BLaER1 treated with 17β-estradiol and CSF1 and Interleukin-3, amounts not matched to agents 10 nM and 100 nM (cell line): ENCODE measurements at regions not wholly inside any gene's neighbourhood (a gene's known extent, or its start where the extent isn't known, plus 50 kb on each side); places are given as distances from the start of the nearest gene placed in this dataset.
"Not testable (repeated sequence)": the region's sequence is repeated elsewhere in the genome, so short reads cannot be mapped to it uniquely, and the experiment has no call there.

Experiments used
- H3K27ac ChIP-seq, 11 experiments: shearing (Covaris generic); formaldehyde crosslinking; 2 replicates each; pipeline ENCODE4 v1.8.1; 2022
- H3K27me3 ChIP-seq, 11 experiments: shearing (Covaris generic); formaldehyde crosslinking; 2 replicates each; pipeline ENCODE4 v1.8.1; 2022
- H3K36me3 ChIP-seq, 11 experiments: shearing (Covaris generic); formaldehyde crosslinking; 2 replicates each; pipeline ENCODE4 v1.8.1; 2022
- H3K4me1 ChIP-seq, 10 experiments: shearing (Covaris generic); formaldehyde crosslinking; 2 replicates each; pipeline ENCODE4 v1.8.1; 2022
- H3K4me2 ChIP-seq, 11 experiments: shearing (Covaris generic); formaldehyde crosslinking; 2 replicates each; pipeline ENCODE4 v1.8.1; 2022
- H3K4me3 ChIP-seq, 10 experiments: shearing (Covaris generic); formaldehyde crosslinking; 2 replicates each; pipeline ENCODE4 v1.8.1; 2022
- H3K9ac ChIP-seq, 11 experiments: shearing (Covaris generic); formaldehyde crosslinking; 2 replicates each; pipeline ENCODE4 v1.8.1; 2022
- H3K9me3 ChIP-seq, 11 experiments: shearing (Covaris generic); formaldehyde crosslinking; replicated peaks in 1 of 11; 2 replicates each; pipeline ENCODE4 v1.8.1; 2022
- H4K20me1 ChIP-seq, 11 experiments: shearing (Covaris generic); formaldehyde crosslinking; 2 replicates each; pipeline ENCODE4 v1.8.1; 2022
- Cebpa-rat ChIP-seq, 11 experiments: shearing (Covaris generic); IDR thresholded peaks; 2 replicates each; pipeline ENCODE4 v1.8.1; 2022

GRCh38 chr21:18547347-18547746, 143.8 kb upstream of the TMPRSS15 start:
- Histone ChIP-seq H3K9me3 (no peaks in the 10 kb centered on the region), H3K27ac (no peak overlapping the region), H3K36me3 (no peaks in the 10 kb centered on the region), H3K4me2 (no peak overlapping the region), H3K4me3 (no peak overlapping the region), H3K9ac (no peak overlapping the region), H3K27me3 (no peaks in the 10 kb centered on the region), H4K20me1 (no peaks in the 10 kb centered on the region), H3K4me1 (no peaks in the 10 kb centered on the region)
- TF ChIP-seq Cebpa-rat (IDR thresholded peaks at IDR 0.05), result no peak

GRCh38 chr21:18548249-18548648, 144.7 kb upstream of the TMPRSS15 start:
- no peak overlapping the region for H3K27ac ChIP-seq
- no peaks in the 10 kb centered on the region for H3K36me3 ChIP-seq
- H3K9me3 ChIP-seq, result no peaks in the 10 kb centered on the region
- no peak overlapping the region for H3K4me3 ChIP-seq
- H3K9ac ChIP-seq, result no peak overlapping the region
- no peak overlapping the region for H3K4me2 ChIP-seq
- H4K20me1 ChIP-seq, result no peaks in the 10 kb centered on the region
- H3K4me1 ChIP-seq, result no peaks in the 10 kb centered on the region
- TF ChIP-seq Cebpa-rat (IDR thresholded peaks at IDR 0.05), result no peak
- H3K27me3 ChIP-seq, result no peaks in the 10 kb centered on the region

GRCh38 chr21:18549214-18549905, 145.8 kb upstream of the TMPRSS15 start:
- Histone ChIP-seq H3K27me3 (no peaks in the 10 kb centered on the region), H3K4me3 (no peak overlapping the region), H3K4me1 (no peaks in the 10 kb centered on the region), H3K27ac (no peak overlapping the region), H3K9me3 (no peaks in the 10 kb centered on the region), H3K9ac (no peak overlapping the region), H3K36me3 (no peaks in the 10 kb centered on the region), H4K20me1 (no peaks in the 10 kb centered on the region), H3K4me2 (no peak overlapping the region)
- no peak for TF ChIP-seq Cebpa-rat (IDR thresholded peaks at IDR 0.05)

GRCh38 chr21:18550361-18550760, 146.8 kb upstream of the TMPRSS15 start:
- no peaks in the 10 kb centered on the region for H4K20me1 ChIP-seq
- no peak overlapping the region for H3K9ac ChIP-seq
- H3K27ac ChIP-seq, result no peak overlapping the region
- TF ChIP-seq Cebpa-rat (IDR thresholded peaks at IDR 0.05), result no peak
- H3K27me3 ChIP-seq, result no peaks in the 10 kb centered on the region
- H3K9me3 ChIP-seq, result no peaks in the 10 kb centered on the region
- no peak overlapping the region for H3K4me3 ChIP-seq
- H3K36me3 ChIP-seq, result no peaks in the 10 kb centered on the region
- H3K4me2 ChIP-seq, result no peak overlapping the region
- no peaks in the 10 kb centered on the region for H3K4me1 ChIP-seq

- H3K4me1 ChIP-seq, result no peaks in the 10 kb centered on the region
- H3K27me3 ChIP-seq, result no peaks in the 10 kb centered on the region
- H3K36me3 ChIP-seq, result no peaks in the 10 kb centered on the region
- no peak overlapping the region for H3K9ac ChIP-seq
- H3K9me3 ChIP-seq, result no peaks in the 10 kb centered on the region
- H3K4me3 ChIP-seq, result no peak overlapping the region
- no peak for TF ChIP-seq Cebpa-rat (IDR thresholded peaks at IDR 0.05)
- no peak overlapping the region for H3K27ac ChIP-seq
- no peak overlapping the region for H3K4me2 ChIP-seq
- H4K20me1 ChIP-seq, result no peaks in the 10 kb centered on the region
These were observed 150.2 kb upstream of the TMPRSS15 start for GRCh38 chr21:18553786-18554185.

- H3K4me2 ChIP-seq, H3K36me3 ChIP-seq, H3K9me3 ChIP-seq, H3K4me3 ChIP-seq, H3K27me3 ChIP-seq, H3K4me1 ChIP-seq, H3K27ac ChIP-seq, H4K20me1 ChIP-seq, H3K9ac ChIP-seq: not testable (repeated sequence)
These were observed 164.2 kb upstream of the TMPRSS15 start for GRCh38 chr21:18567770-18568169.

GRCh38 chr21:18588001-18588662, 184.5 kb upstream of the TMPRSS15 start:
- Histone ChIP-seq H3K9me3 (no peaks in the 10 kb centered on the region), H3K9ac (no peak overlapping the region), H3K4me3 (no peak overlapping the region), H3K4me1 (no peaks in the 10 kb centered on the region), H3K27ac (no peak overlapping the region), H4K20me1 (no peaks in the 10 kb centered on the region), H3K27me3 (no peaks in the 10 kb centered on the region), H3K4me2 (no peak overlapping the region), H3K36me3 (no peaks in the 10 kb centered on the region)
- TF ChIP-seq Cebpa-rat (IDR thresholded peaks at IDR 0.05), result no peak

- TF ChIP-seq Cebpa-rat (IDR thresholded peaks at IDR 0.05), result no peak
- H3K9ac ChIP-seq, result no peak overlapping the region
- no peak overlapping the region for H3K4me3 ChIP-seq
- H4K20me1 ChIP-seq, result no peaks in the 10 kb centered on the region
- peaks cover 0 to 13% (median 0%) of the 10 kb centered on the region in 10 experiments; a peak in 5 of 20 replicates for H3K4me1 ChIP-seq
- H3K36me3 ChIP-seq, result no peaks in the 10 kb centered on the region
- no peaks in the 10 kb centered on the region for H3K9me3 ChIP-seq
- H3K27ac ChIP-seq, result no peak overlapping the region
- no peaks in the 10 kb centered on the region for H3K27me3 ChIP-seq
- no peak overlapping the region for H3K4me2 ChIP-seq
These were observed 197.6 kb upstream of the TMPRSS15 start for GRCh38 chr21:18601146-18601545.

- H3K9ac ChIP-seq, result no peak overlapping the region
- H3K4me3 ChIP-seq, result no peak overlapping the region
- no peaks in the 10 kb centered on the region for H4K20me1 ChIP-seq
- H3K27me3 ChIP-seq, result no peaks in the 10 kb centered on the region
- H3K4me1 ChIP-seq, result peaks cover 0 to 13% (median 0%) of the 10 kb centered on the region in 10 experiments; a peak in 5 of 20 replicates
- H3K36me3 ChIP-seq, result no peaks in the 10 kb centered on the region
- peak overlapping the region in 3 of 11 experiments; percentile 7 to 38 (median 35); a peak in 3 of 22 replicates for H3K4me2 ChIP-seq
- H3K9me3 ChIP-seq, result no peaks in the 10 kb centered on the region
- no peak for TF ChIP-seq Cebpa-rat (IDR thresholded peaks at IDR 0.05)
- H3K27ac ChIP-seq, result no peak overlapping the region
These were observed 199.1 kb upstream of the TMPRSS15 start for GRCh38 chr21:18602711-18603110.

GRCh38 chr21:18603261-18603660, 199.7 kb upstream of the TMPRSS15 start:
- Histone ChIP-seq H3K9ac (no peak overlapping the region), H3K27ac (no peak overlapping the region), H3K4me2 (peak overlapping the region in 3 of 11 experiments; percentile 7 to 38 (median 35); a peak in 2 of 22 replicates), H3K4me3 (no peak overlapping the region), H3K27me3 (no peaks in the 10 kb centered on the region), H3K36me3 (no peaks in the 10 kb centered on the region), H3K9me3 (no peaks in the 10 kb centered on the region), H4K20me1 (no peaks in the 10 kb centered on the region), H3K4me1 (peaks cover 0 to 13% (median 0%) of the 10 kb centered on the region in 10 experiments; a peak in 5 of 20 replicates)
- no peak for TF ChIP-seq Cebpa-rat (IDR thresholded peaks at IDR 0.05)
